H9 (cell line): ENCODE measurements at regions not wholly inside any gene's neighbourhood (a gene's known extent, or its start where the extent isn't known, plus 50 kb on each side); places are given as distances from the start of the nearest gene placed in this dataset.

Experiments
- DNase-seq: peaks from one replicate; pipeline ENCODE4 v3.0.0-alpha.2; 2017
- H2AFZ ChIP-seq: one replicate; pipeline ENCODE4 v1.6.1; 2013; ENCODE audit warnings: mild to moderate bottlenecking, low read length, control low read depth, moderate library complexity
- H2AK5ac ChIP-seq: 2 replicates; pipeline ENCODE4 v1.6.1; 2013; ENCODE audit warnings: low read length, control low read depth, mixed read lengths; ENCODE audit not compliant: insufficient read length
- H2BK120ac ChIP-seq: one replicate; pipeline ENCODE4 v1.6.1; 2013; ENCODE audit warnings: low read depth, mild to moderate bottlenecking, low read length, control low read depth, inconsistent platforms; ENCODE audit not compliant: poor library complexity, severe bottlenecking
- H2BK12ac ChIP-seq: 2 replicates; pipeline ENCODE4 v1.6.1; 2013; ENCODE audit warnings: low read length, control low read depth, mixed read lengths, low read depth; ENCODE audit not compliant: insufficient read length
- H2BK15ac ChIP-seq: 2 replicates; pipeline ENCODE4 v1.6.1; 2013; ENCODE audit warnings: low read depth, low read length, control low read depth
- H2BK20ac ChIP-seq: one replicate; pipeline ENCODE4 v1.6.1; 2013; ENCODE audit warnings: low read depth, mild to moderate bottlenecking, low read length, control low read depth, inconsistent platforms; ENCODE audit not compliant: poor library complexity, severe bottlenecking
- H2BK5ac ChIP-seq: 2 replicates; pipeline ENCODE4 v1.6.1; 2013; ENCODE audit warnings: low read length, control low read depth, mixed read lengths; ENCODE audit not compliant: insufficient read length
- H3K14ac ChIP-seq: 2 replicates; pipeline ENCODE4 v1.6.1; 2013; ENCODE audit warnings: low read length, control low read depth; ENCODE audit not compliant: insufficient read depth
- H3K18ac ChIP-seq: 2 replicates; pipeline ENCODE4 v1.6.1; 2013; ENCODE audit warnings: low read depth, mild to moderate bottlenecking, mixed read lengths, low read length, control low read depth; ENCODE audit not compliant: insufficient read length
- H3K23ac ChIP-seq: 2 replicates; pipeline ENCODE4 v1.6.1; 2013; ENCODE audit warnings: low read length, control low read depth, mixed read lengths, low read depth; ENCODE audit not compliant: insufficient read length
- H3K23me2 ChIP-seq: 2 replicates; pipeline ENCODE4 v1.6.1; 2013; ENCODE audit warnings: low read depth, mild to moderate bottlenecking, mixed read lengths, low read length, control low read depth; ENCODE audit not compliant: insufficient read length, poor library complexity, severe bottlenecking
- H3K27ac ChIP-seq: 2 replicates; pipeline ENCODE4 v1.5.1; 2013; ENCODE audit warnings: low read length, control low read depth, mixed read lengths, low read depth; ENCODE audit not compliant: insufficient read length
- H3K27me3 ChIP-seq: 2 replicates; pipeline ENCODE4 v1.6.1; 2013; ENCODE audit warnings: low read length, control low read depth, inconsistent platforms; ENCODE audit not compliant: insufficient read depth
- H3K4ac ChIP-seq: 2 replicates; pipeline ENCODE4 v1.6.1; 2013; ENCODE audit warnings: low read depth, mild to moderate bottlenecking, control low read depth, inconsistent platforms, low read length, moderate library complexity
- H3K4me1 ChIP-seq: 2 replicates; pipeline ENCODE4 v1.6.1; 2013; ENCODE audit warnings: low read length, control low read depth, inconsistent platforms; ENCODE audit not compliant: insufficient read depth
- H3K4me2 ChIP-seq: 2 replicates; pipeline ENCODE4 v1.6.1; 2013; ENCODE audit warnings: low read length, control low read depth, mixed read lengths; ENCODE audit not compliant: insufficient read length, insufficient read depth
- H3K56ac ChIP-seq: 2 replicates; pipeline ENCODE4 v1.6.1; 2013; ENCODE audit warnings: low read depth, mild to moderate bottlenecking, mixed read lengths, low read length, control low read depth; ENCODE audit not compliant: insufficient read length
- H3K79me1 ChIP-seq: 2 replicates; pipeline ENCODE4 v1.6.1; 2013; ENCODE audit warnings: low read depth, mild to moderate bottlenecking, moderate library complexity, low read length, control low read depth, inconsistent platforms; ENCODE audit not compliant: insufficient read depth, poor library complexity, severe bottlenecking
- H3K79me2 ChIP-seq: 2 replicates; pipeline ENCODE4 v1.6.1; 2013; ENCODE audit warnings: low read length, control low read depth, inconsistent platforms; ENCODE audit not compliant: insufficient read depth
- H3K9ac ChIP-seq: 2 replicates; pipeline ENCODE4 v1.6.1; 2013; ENCODE audit warnings: low read length, control low read depth, mixed read lengths; ENCODE audit not compliant: insufficient read length; ENCODE audit errors: extremely low read depth
- H3K9me3 ChIP-seq: one replicate; pipeline ENCODE4 v1.6.1; 2013; ENCODE audit warnings: low read depth, low read length, inconsistent platforms; ENCODE audit not compliant: control insufficient read depth
- H3T11ph ChIP-seq: one replicate; pipeline ENCODE4 v1.6.1; 2013; ENCODE audit warnings: mild to moderate bottlenecking, low read length, control low read depth, inconsistent platforms
- H4K20me1 ChIP-seq: one replicate; pipeline ENCODE4 v1.6.1; 2013; ENCODE audit not compliant: control insufficient read depth, insufficient read length, insufficient read depth
- H4K5ac ChIP-seq: 2 replicates; pipeline ENCODE4 v1.6.1; 2013; ENCODE audit warnings: low read depth, mild to moderate bottlenecking, mixed read lengths, low read length, control low read depth; ENCODE audit not compliant: insufficient read length
- H4K8ac ChIP-seq: replicated peaks from 2 replicates; pipeline ENCODE4 v1.6.1; 2013; ENCODE audit warnings: low read length, control low read depth, mixed read lengths, low read depth; ENCODE audit not compliant: insufficient read length
- H4K91ac ChIP-seq: 2 replicates; pipeline ENCODE4 v1.6.1; 2013; ENCODE audit warnings: low read depth, mild to moderate bottlenecking, moderate library complexity, mixed read lengths, low read length, control low read depth; ENCODE audit not compliant: insufficient read length
- H3K27ac Mint-ChIP-seq, 3 experiments: 2 replicates in 2 of 3; 3 replicates in 1 of 3; pipeline ENCODE4 v1.8.0; 2020 to 2021; ENCODE audit warnings: mixed read lengths in 3 of 3, mild to moderate bottlenecking in 1 of 3, moderate library complexity in 1 of 3
- H3K27me3 Mint-ChIP-seq: 2 replicates; pipeline ENCODE4 v1.8.0; 2021; ENCODE audit warnings: low read depth, mild to moderate bottlenecking, moderate library complexity, mixed read lengths
- H3K36me3 Mint-ChIP-seq, 3 experiments: 2 replicates in 2 of 3; 3 replicates in 1 of 3; pipeline ENCODE4 v1.8.0; 2020 to 2021; ENCODE audit warnings: low read depth in 3 of 3, mixed read lengths in 3 of 3; ENCODE audit not compliant: insufficient read depth in 1 of 3
- H3K4me1 Mint-ChIP-seq, 2 experiments: 2 replicates each; pipeline ENCODE4 v1.8.0; 2020; ENCODE audit warnings: mixed read lengths in 2 of 2
- H3K4me3 Mint-ChIP-seq, 2 experiments: 2 replicates in 1 of 2; 3 replicates in 1 of 2; pipeline ENCODE4 v1.8.0; 2020 to 2021; ENCODE audit warnings: mild to moderate bottlenecking in 2 of 2, mixed read lengths in 2 of 2, moderate library complexity in 1 of 2
- H3K9me3 Mint-ChIP-seq, 2 experiments: 2 replicates in 1 of 2; 3 replicates in 1 of 2; pipeline ENCODE4 v1.8.0; 2020; ENCODE audit warnings: mild to moderate bottlenecking in 2 of 2, mixed read lengths in 2 of 2, moderate library complexity in 1 of 2
- CTCF ChIP-seq: fragments of 200-600 bp; sonication (generic); conservative IDR thresholded peaks from 3 replicates; pipeline ENCODE4 v1.8.0; 2021; ENCODE audit warnings: antibody characterized with exemption, mild to moderate bottlenecking
- WGBS: extraction: QIAGEN DNeasy Blood & Tissue Kit; methylation state at CpG from one replicate; pipeline ENCODE4 v1.1.7; 2013; ENCODE audit warnings: missing lambda C conversion rate, low lambda C conversion rate, mixed read lengths; ENCODE audit not compliant: insufficient read length; ENCODE audit errors: extremely low coverage; 5-methylcytosine and 5-hydroxymethylcytosine counted together

- H4K20me1 ChIP-seq: no peaks in the 10 kb centered on the region
- no peak overlapping the region for H2BK120ac ChIP-seq
- no peak overlapping the region for H2BK20ac ChIP-seq
- no peaks in the 10 kb centered on the region for H3K4me1 ChIP-seq
- H3K9me3 Mint-ChIP-seq: no peaks in the 10 kb centered on the region
- no peak overlapping the region for H3K27ac ChIP-seq
- no CpG with 5 or more reads among the region's 2 CpGs for WGBS
- no peak overlapping the region for H3K18ac ChIP-seq
- no peak overlapping the region for H2BK15ac ChIP-seq
- no peak overlapping the region for H3K27ac Mint-ChIP-seq
- H3K56ac ChIP-seq: no peak overlapping the region
- no peaks in the 10 kb centered on the region for H3K27me3 Mint-ChIP-seq
- no peak overlapping the region for H2AFZ ChIP-seq
- no peak overlapping the region for H3K4ac ChIP-seq
- H4K5ac ChIP-seq: no peak overlapping the region
- H3K9ac ChIP-seq: no peak overlapping the region
- DNase-seq: no peak
- no peaks in the 10 kb centered on the region for H3K27me3 ChIP-seq
- no peak for TF ChIP-seq CTCF
- H2BK12ac ChIP-seq: no peak overlapping the region
- H3K9me3 ChIP-seq: no peaks in the 10 kb centered on the region
- no peaks in the 10 kb centered on the region for H3K36me3 Mint-ChIP-seq
- no peak overlapping the region for H2BK5ac ChIP-seq
- no peaks in the 10 kb centered on the region for H3K23me2 ChIP-seq
- H3K79me2 ChIP-seq: no peaks in the 10 kb centered on the region
- no peak overlapping the region for H3T11ph ChIP-seq
- no peak overlapping the region for H4K91ac ChIP-seq
- H3K4me2 ChIP-seq: no peak overlapping the region
- no peak overlapping the region for H3K4me3 Mint-ChIP-seq
- H3K4me1 Mint-ChIP-seq: no peaks in the 10 kb centered on the region
- no peak overlapping the region for H3K14ac ChIP-seq
- no peak overlapping the region for H2AK5ac ChIP-seq
- no peak overlapping the region for H4K8ac ChIP-seq
- H3K23ac ChIP-seq: no peak overlapping the region
- no peaks in the 10 kb centered on the region for H3K79me1 ChIP-seq
These were observed 325.2 kb downstream of the PSAT1 start for GRCh38 chr9:78622126-78622525.
